ENCODE measurements at regions not wholly inside any gene's neighbourhood (a gene's known extent, or its start where the extent isn't known, plus 50 kb on each side); places are given as distances from the start of the nearest gene placed in this dataset.
A peak's percentile ranks its signal among the peaks of the same experiment; 100 is the strongest.

- TF ChIP-seq ZSCAN30 (tag by site-specific recombination; IDR thresholded peaks at IDR 0.05) = 0 out of 2 replicates have a peak, but pooled peaks have one; percentile 62
- no peak for TF ChIP-seq ZNF561 (tag by site-specific recombination; IDR thresholded peaks at IDR 0.05; ENCODE audit: borderline replicate concordance)
- no peak for TF ChIP-seq ZNF169 (tag by site-specific recombination; IDR thresholded peaks at IDR 0.05)
- TF ChIP-seq ZNF626 (tag by site-specific recombination; IDR thresholded peaks at IDR 0.05) = no peak
- no peak for TF ChIP-seq ZNF776 (tag by site-specific recombination; IDR thresholded peaks at IDR 0.05; ENCODE audit: borderline replicate concordance)
These were observed 148.5 kb downstream of the TENT5C start (continued) for GRCh38 chr1:117754061-117754969.

GRCh38 chr1:117757668-117758067, 151.8 kb downstream of the TENT5C start:
- no peaks in the 10 kb centered on the region for H3K9me3 ChIP-seq (ENCODE audit: control insufficient read depth, insufficient read depth, low read depth, low read length)
- H3K27ac ChIP-seq (ENCODE audit: extremely low read depth, low read depth, low read length) = no peak overlapping the region
- no peak overlapping the region for H3K4me3 ChIP-seq (ENCODE audit: low read depth, low read length)
- POLR2A ChIA-PET = interaction anchor here (1.1 kb wide), 1 partner anchor 151 kb away, joined by 5 read pairs; no protein-coding TSS in a partner anchor
- no peak for TF ChIP-seq ZNF621 (tag by site-specific recombination; IDR thresholded peaks at IDR 0.05)
- CTCF ChIA-PET = interaction anchor here (0.6 to 9.3 kb wide), 34 partner anchors 8 to 687 kb away, joined by 3 to 154 read pairs (median 4); no protein-coding TSS in a partner anchor
- H3K4me1 ChIP-seq (ENCODE audit: control insufficient read depth, insufficient read depth, low read length) = peaks cover 4% of the 10 kb centered on the region
- H3K36me3 ChIP-seq (ENCODE audit: control insufficient read depth in 2 of 2, insufficient read depth in 1 of 2, low read length in 2 of 2) = no peaks in the 10 kb centered on the region

GRCh38 chr1:117758444-117759316, 152.8 kb downstream of the TENT5C start:
- peaks cover 4% of the 10 kb centered on the region for H3K4me1 ChIP-seq (ENCODE audit: control insufficient read depth, insufficient read depth, low read length)
- H3K4me3 ChIP-seq (ENCODE audit: low read depth, low read length) = peak overlapping the region; percentile 47
- ChIA-PET POLR2A (interaction anchor here (1.1 kb wide), 1 partner anchor 152 kb away, joined by 5 read pairs; no protein-coding TSS in a partner anchor), CTCF (interaction anchor here (0.5 to 9.3 kb wide), 62 partner anchors 9 to 1502 kb away, joined by 3 to 154 read pairs (median 4); no protein-coding TSS in a partner anchor)
- H3K36me3 ChIP-seq (ENCODE audit: control insufficient read depth in 2 of 2, insufficient read depth in 1 of 2, low read length in 2 of 2) = no peaks in the 10 kb centered on the region
- H3K9me3 ChIP-seq (ENCODE audit: control insufficient read depth, insufficient read depth, low read depth, low read length) = no peaks in the 10 kb centered on the region
- peak overlapping the region; percentile 21; the same call in 1 of the 2 replicates for H3K27ac ChIP-seq (ENCODE audit: extremely low read depth, low read depth, low read length)
- TF ChIP-seq ZBTB7A (tag by site-specific recombination; IDR thresholded peaks at IDR 0.05; ENCODE audit: low read depth) (no peak), KLF17 (tag by site-specific recombination; IDR thresholded peaks at IDR 0.05) (no peak), ZNF747 (tag by site-specific recombination; IDR thresholded peaks at IDR 0.05) (no peak), ZNF184 (tag by site-specific recombination; IDR thresholded peaks at IDR 0.05) (no peak), HOXC10 (CRISPR knock-in tag; IDR thresholded peaks at IDR 0.05) (no peak), ZNF488 (tag by site-specific recombination; IDR thresholded peaks at IDR 0.05) (no peak), ZNF792 (tag by site-specific recombination; IDR thresholded peaks at IDR 0.05) (no peak), ZNF335 (tag by site-specific recombination; conservative IDR thresholded peaks at IDR 0.05) (peak; percentile 98), SP7 (tag by site-specific recombination; IDR thresholded peaks at IDR 0.05) (peak; percentile 59), SP2 (tag by site-specific recombination; IDR thresholded peaks at IDR 0.05) (no peak), ZBTB44 (tag by site-specific recombination; IDR thresholded peaks at IDR 0.05) (no peak), ZBTB11 (tag by site-specific recombination; conservative IDR thresholded peaks at IDR 0.05; ENCODE audit: low read depth) (no peak), ZBTB26 (tag by site-specific recombination; optimal IDR thresholded peaks at IDR 0.05) (peak; percentile 28), ZNF138 (tag by site-specific recombination; IDR thresholded peaks at IDR 0.05; ENCODE audit: borderline replicate concordance) (no peak), TRIM28 (IDR thresholded peaks at IDR 0.05; ENCODE audit: borderline replicate concordance, low read length) (peak; percentile 94), ZNF658 (tag by site-specific recombination; IDR thresholded peaks at IDR 0.05) (no peak)

Data from HEK293 (cell line).